ENCODE measurements at regions not wholly inside any gene's neighbourhood (a gene's known extent, or its start where the extent isn't known, plus 50 kb on each side); places are given as distances from the start of the nearest gene placed in this dataset.

GRCh38 chr15:24761704-24762302 is 86.2 kb downstream of the NPAP1 start:
- TF ChIP-seq CREM (CRISPR knock-in tag; IDR thresholded peaks at IDR 0.05) (no peak), CTCF (IDR thresholded peaks at IDR 0.05) (no peak), JUN (CRISPR knock-in tag; IDR thresholded peaks at IDR 0.05) (no peak), NR2C2 (CRISPR knock-in tag; IDR thresholded peaks at IDR 0.05) (no peak), ATF3 (CRISPR knock-in tag; conservative IDR thresholded peaks at IDR 0.05) (no peak), MAX (CRISPR knock-in tag; IDR thresholded peaks at IDR 0.05) (no peak), FOXP4 (CRISPR knock-in tag; IDR thresholded peaks at IDR 0.05) (no peak), HMGXB4 (CRISPR knock-in tag; IDR thresholded peaks at IDR 0.05) (no peak), ZNF512 (CRISPR knock-in tag; IDR thresholded peaks at IDR 0.05; ENCODE audit: borderline replicate concordance) (no peak), USF2 (CRISPR knock-in tag; IDR thresholded peaks at IDR 0.05) (no peak), CREB1 (CRISPR knock-in tag; IDR thresholded peaks at IDR 0.05) (no peak), PREB (CRISPR knock-in tag; IDR thresholded peaks at IDR 0.05; ENCODE audit: borderline replicate concordance) (no peak), GRHL2 (CRISPR knock-in tag; IDR thresholded peaks at IDR 0.05; ENCODE audit: insufficient replicate concordance, severe bottlenecking) (no peak), MYBL2 (CRISPR knock-in tag; IDR thresholded peaks at IDR 0.05) (no peak)
